HL-60 (cell line): ENCODE measurements at regions not wholly inside any gene's neighbourhood (a gene's known extent, or its start where the extent isn't known, plus 50 kb on each side); places are given as distances from the start of the nearest gene placed in this dataset.

ENCODE experiments used
- DNase-seq, 2 experiments: peaks; one replicate each; pipeline ENCODE4 v3.0.0-alpha.2; 2010 to 2020; ENCODE audit warnings: low read depth in 1 of 2, low spot score in 1 of 2
- H3K27ac ChIP-seq: fragments of 250-450 bp; sonication (Bioruptor Pico); replicated peaks from 2 replicates; pipeline ENCODE4 v1.5.1; 2020; ENCODE audit warnings: mild to moderate bottlenecking, moderate library complexity
- H3K27me3 ChIP-seq: fragments of 250-450 bp; sonication (Bioruptor Pico); 2 replicates; pipeline ENCODE4 v1.5.1; 2021; ENCODE audit warnings: mild to moderate bottlenecking, moderate library complexity; ENCODE audit not compliant: insufficient read depth, poor library complexity, severe bottlenecking
- H3K4me3 ChIP-seq: replicated peaks from 2 replicates; pipeline ENCODE4 v1.5.1; 2011; ENCODE audit warnings: mild to moderate bottlenecking, control low read depth, low read length; ENCODE audit not compliant: insufficient read depth
- GABPA ChIP-seq: IDR thresholded peaks from 2 replicates; pipeline ENCODE4 v1.6.1; 2012; ENCODE audit warnings: low read depth
- POLR2AphosphoS5 ChIP-seq: IDR thresholded peaks from 2 replicates; pipeline ENCODE4 v1.6.1; 2012; ENCODE audit warnings: low read depth
- SPI1 ChIP-seq: IDR thresholded peaks from 2 replicates; pipeline ENCODE4 v1.6.1; 2012; ENCODE audit warnings: low read depth, mild to moderate bottlenecking, borderline replicate concordance
- TF ChIP-seq, protein P1 (sequence below): IDR thresholded peaks from one replicate; pipeline ENCODE4 v1.5.1; 2011; ENCODE audit warnings: low read length, control low read depth, inconsistent platforms; ENCODE audit not compliant: insufficient read depth
- TF ChIP-seq, protein P2 (sequence below): IDR thresholded peaks from 2 replicates; pipeline ENCODE4 v1.6.1; 2012; ENCODE audit warnings: low read depth; ENCODE audit not compliant: insufficient replicate concordance

DNA sequence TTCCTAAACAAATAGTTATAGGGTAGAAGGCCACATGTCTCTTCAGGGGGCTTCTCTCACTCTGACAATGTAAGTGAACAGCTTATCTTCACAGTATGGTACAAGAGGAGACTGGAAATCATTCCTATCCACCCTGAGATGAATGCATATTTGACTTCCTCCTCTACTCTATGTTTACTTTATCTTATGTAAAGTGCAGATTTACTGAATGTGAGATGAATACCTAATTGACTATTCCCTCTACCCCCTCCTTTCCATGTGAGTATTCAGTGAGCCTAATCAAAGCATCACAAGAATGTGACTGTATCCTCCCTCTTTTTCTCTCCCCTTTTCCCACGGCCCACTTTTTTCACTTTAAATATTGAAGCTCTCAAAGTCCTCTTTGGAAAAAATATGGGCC lies 132.5 kb downstream of the BACH1 start:
- DNase-seq, result no peak
- no peaks in the 10 kb centered on the region for H3K27me3 ChIP-seq
- TF ChIP-seq, protein P1, sequence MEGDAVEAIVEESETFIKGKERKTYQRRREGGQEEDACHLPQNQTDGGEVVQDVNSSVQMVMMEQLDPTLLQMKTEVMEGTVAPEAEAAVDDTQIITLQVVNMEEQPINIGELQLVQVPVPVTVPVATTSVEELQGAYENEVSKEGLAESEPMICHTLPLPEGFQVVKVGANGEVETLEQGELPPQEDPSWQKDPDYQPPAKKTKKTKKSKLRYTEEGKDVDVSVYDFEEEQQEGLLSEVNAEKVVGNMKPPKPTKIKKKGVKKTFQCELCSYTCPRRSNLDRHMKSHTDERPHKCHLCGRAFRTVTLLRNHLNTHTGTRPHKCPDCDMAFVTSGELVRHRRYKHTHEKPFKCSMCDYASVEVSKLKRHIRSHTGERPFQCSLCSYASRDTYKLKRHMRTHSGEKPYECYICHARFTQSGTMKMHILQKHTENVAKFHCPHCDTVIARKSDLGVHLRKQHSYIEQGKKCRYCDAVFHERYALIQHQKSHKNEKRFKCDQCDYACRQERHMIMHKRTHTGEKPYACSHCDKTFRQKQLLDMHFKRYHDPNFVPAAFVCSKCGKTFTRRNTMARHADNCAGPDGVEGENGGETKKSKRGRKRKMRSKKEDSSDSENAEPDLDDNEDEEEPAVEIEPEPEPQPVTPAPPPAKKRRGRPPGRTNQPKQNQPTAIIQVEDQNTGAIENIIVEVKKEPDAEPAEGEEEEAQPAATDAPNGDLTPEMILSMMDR, result no peak
- TF ChIP-seq POLR2AphosphoS5 (no peak), SPI1 (no peak), GABPA (no peak)
- TF ChIP-seq, protein P2, sequence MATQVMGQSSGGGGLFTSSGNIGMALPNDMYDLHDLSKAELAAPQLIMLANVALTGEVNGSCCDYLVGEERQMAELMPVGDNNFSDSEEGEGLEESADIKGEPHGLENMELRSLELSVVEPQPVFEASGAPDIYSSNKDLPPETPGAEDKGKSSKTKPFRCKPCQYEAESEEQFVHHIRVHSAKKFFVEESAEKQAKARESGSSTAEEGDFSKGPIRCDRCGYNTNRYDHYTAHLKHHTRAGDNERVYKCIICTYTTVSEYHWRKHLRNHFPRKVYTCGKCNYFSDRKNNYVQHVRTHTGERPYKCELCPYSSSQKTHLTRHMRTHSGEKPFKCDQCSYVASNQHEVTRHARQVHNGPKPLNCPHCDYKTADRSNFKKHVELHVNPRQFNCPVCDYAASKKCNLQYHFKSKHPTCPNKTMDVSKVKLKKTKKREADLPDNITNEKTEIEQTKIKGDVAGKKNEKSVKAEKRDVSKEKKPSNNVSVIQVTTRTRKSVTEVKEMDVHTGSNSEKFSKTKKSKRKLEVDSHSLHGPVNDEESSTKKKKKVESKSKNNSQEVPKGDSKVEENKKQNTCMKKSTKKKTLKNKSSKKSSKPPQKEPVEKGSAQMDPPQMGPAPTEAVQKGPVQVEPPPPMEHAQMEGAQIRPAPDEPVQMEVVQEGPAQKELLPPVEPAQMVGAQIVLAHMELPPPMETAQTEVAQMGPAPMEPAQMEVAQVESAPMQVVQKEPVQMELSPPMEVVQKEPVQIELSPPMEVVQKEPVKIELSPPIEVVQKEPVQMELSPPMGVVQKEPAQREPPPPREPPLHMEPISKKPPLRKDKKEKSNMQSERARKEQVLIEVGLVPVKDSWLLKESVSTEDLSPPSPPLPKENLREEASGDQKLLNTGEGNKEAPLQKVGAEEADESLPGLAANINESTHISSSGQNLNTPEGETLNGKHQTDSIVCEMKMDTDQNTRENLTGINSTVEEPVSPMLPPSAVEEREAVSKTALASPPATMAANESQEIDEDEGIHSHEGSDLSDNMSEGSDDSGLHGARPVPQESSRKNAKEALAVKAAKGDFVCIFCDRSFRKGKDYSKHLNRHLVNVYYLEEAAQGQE, result no peak
- H3K27ac ChIP-seq, result no peak overlapping the region
- no peak overlapping the region for H3K4me3 ChIP-seq

DNA sequence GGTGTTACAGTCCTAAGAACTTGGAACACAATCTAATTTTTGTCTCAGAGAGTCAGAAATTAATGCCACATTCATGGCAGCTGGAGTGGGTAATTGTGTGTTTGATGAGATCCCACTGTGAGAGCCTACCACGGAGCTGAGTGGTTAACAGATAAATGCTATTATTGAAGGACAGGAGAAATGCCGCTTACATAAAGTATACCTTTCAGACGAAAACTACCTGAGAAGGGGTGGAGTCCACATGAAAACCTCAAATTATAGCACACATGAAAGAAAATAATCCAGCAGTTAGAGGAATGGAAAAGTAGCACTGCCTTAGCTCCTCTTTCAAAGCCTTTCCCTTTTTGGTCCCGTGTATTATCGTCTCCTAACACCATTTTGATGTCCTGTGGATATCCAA lies 133.0 kb downstream of the BACH1 start:
- TF ChIP-seq GABPA (no peak), SPI1 (no peak), POLR2AphosphoS5 (no peak)
- TF ChIP-seq, protein P1, result no peak
- TF ChIP-seq, protein P2, result no peak
- no peaks in the 10 kb centered on the region for H3K27me3 ChIP-seq
- no peak for DNase-seq
- H3K27ac ChIP-seq, result no peak overlapping the region
- H3K4me3 ChIP-seq, result no peak overlapping the region

DNA sequence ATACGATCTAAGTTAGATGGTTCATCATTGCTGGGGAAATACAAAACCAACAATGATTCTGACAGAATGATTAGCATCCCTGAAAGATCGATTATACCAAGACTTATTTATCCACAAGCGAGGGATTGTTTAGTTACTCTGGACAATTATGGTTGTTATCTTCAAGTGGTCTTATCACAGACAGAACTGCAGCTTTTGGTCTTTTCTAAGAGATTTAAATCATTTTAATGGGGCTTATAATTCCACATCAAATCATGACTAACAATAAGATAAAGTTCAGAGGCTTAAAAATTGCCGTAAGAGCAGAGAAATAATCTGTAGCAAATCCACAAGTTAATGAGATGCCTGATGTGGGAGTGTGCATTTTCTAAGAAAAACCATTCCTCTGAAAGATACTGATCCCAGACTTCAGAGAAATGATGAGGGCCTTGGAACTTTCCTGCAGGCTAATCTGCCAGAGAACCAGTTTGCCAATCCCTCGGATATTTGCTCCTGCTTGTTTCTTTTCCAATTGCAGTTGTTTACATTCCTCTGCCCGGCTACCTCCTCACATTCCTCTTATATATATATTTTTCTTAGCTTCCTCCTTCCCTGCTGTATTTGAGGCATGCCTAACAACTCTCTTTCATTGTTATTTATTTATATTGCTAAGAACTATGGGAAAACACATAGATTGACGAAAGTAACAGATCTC lies 134.8 kb downstream of the BACH1 start:
- no peak overlapping the region for H3K4me3 ChIP-seq
- TF ChIP-seq POLR2AphosphoS5 (no peak), SPI1 (no peak), GABPA (no peak)
- TF ChIP-seq, protein P1, result no peak
- TF ChIP-seq, protein P2, result no peak
- DNase-seq, result no peak
- no peaks in the 10 kb centered on the region for H3K27me3 ChIP-seq
- H3K27ac ChIP-seq, result no peak overlapping the region
